Fibroblast of mammary gland (primary cell): ENCODE measurements at regions not wholly inside any gene's neighbourhood (a gene's known extent, or its start where the extent isn't known, plus 50 kb on each side); places are given as distances from the start of the nearest gene placed in this dataset.

Experiments
- DNase-seq: peaks from one replicate; pipeline ENCODE4 v3.0.0-alpha.2; 2010; ENCODE audit warnings: low read depth
- H3K4me3 ChIP-seq: 2 replicates; pipeline ENCODE4 v1.5.1; 2011; ENCODE audit warnings: low read depth, mild to moderate bottlenecking, low read length, moderate library complexity; ENCODE audit not compliant: control insufficient read depth
- TF ChIP-seq, protein P1 (sequence below): conservative IDR thresholded peaks from 2 replicates; pipeline ENCODE4 v1.5.1; 2011; ENCODE audit warnings: low read depth, low read length, inconsistent platforms; ENCODE audit not compliant: control insufficient read depth, insufficient read depth

- H3K4me3 ChIP-seq, result no peak overlapping the region
- DNase-seq, result no peak
- TF ChIP-seq, protein P1, sequence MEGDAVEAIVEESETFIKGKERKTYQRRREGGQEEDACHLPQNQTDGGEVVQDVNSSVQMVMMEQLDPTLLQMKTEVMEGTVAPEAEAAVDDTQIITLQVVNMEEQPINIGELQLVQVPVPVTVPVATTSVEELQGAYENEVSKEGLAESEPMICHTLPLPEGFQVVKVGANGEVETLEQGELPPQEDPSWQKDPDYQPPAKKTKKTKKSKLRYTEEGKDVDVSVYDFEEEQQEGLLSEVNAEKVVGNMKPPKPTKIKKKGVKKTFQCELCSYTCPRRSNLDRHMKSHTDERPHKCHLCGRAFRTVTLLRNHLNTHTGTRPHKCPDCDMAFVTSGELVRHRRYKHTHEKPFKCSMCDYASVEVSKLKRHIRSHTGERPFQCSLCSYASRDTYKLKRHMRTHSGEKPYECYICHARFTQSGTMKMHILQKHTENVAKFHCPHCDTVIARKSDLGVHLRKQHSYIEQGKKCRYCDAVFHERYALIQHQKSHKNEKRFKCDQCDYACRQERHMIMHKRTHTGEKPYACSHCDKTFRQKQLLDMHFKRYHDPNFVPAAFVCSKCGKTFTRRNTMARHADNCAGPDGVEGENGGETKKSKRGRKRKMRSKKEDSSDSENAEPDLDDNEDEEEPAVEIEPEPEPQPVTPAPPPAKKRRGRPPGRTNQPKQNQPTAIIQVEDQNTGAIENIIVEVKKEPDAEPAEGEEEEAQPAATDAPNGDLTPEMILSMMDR, result no peak
Measured at GRCh38 chr10:3933733-3934132, 148.7 kb upstream of the KLF6 start.

DNA sequence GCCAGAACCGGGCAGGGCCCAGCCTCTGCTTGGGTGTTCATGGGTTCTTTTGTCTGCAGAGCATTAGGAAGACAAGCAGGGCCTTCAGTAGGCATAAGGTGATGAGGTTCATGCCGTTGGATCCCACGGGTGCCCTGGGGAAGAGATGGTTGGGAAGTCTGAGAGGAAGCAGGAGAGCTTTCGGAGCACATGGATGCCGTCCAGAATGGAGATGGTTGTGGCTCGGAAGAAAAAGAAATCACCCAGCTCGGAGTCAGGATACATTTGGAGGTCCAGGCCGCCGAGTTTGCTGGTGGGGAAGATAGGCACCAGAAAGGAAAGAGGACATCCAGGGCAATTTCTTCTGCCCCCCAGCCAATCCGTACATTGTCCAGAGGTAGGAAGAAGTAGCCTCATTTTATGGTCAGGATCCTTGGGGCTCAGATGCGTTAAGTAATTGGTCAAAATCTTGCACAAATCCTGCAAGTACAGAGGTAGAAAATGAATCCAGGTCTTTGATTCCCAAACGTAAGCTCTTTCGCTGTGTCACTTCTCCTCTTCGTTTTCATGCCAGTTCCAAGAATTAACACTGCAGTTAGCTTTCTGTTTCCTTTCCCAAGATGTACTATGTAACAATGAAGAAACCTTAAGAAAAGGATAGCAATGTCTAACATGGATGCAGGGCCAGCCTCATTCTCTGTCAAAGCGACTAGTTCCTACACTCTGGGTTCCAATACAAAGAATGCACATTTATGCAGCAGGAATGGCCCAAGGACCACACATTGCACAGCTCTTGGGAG lies 147.8 kb upstream of the KLF6 start:
- TF ChIP-seq, protein P1, result no peak

GRCh38 chr10:3931901-3932300 lies 146.9 kb upstream of the KLF6 start:
- no peak overlapping the region for H3K4me3 ChIP-seq
- DNase-seq, result no peak
- TF ChIP-seq, protein P1, result no peak

More for the DNA sequence above, 147.8 kb upstream of the KLF6 start:
- DNase-seq, result no peak
- no peak overlapping the region for H3K4me3 ChIP-seq

DNA sequence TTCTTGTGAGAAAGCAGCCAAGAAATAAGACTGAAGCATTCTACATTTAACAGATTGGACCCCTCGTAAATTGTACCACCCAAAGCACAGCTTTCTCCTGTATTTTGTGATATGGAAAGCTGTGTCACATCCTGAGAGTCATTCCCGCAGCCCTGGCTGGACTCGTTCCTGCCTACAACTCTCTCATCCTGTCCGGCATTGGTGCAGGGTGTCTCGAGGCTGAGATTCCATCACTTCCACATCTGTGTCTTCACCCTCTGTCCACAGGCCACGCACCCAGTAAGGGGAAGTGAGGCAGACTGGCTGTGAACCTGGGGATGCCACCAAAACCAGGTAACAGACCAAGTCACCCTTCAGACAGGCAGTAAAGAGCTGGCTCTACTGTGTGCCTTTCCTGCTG lies 146.2 kb upstream of the KLF6 start:
- DNase-seq, result no peak
- H3K4me3 ChIP-seq, result no peak overlapping the region
- TF ChIP-seq, protein P1, result no peak

- no peak for DNase-seq
- H3K4me3 ChIP-seq, result no peak overlapping the region
- TF ChIP-seq, protein P1, result no peak
Measured at GRCh38 chr10:3928569-3928968, 143.6 kb upstream of the KLF6 start.

DNA sequence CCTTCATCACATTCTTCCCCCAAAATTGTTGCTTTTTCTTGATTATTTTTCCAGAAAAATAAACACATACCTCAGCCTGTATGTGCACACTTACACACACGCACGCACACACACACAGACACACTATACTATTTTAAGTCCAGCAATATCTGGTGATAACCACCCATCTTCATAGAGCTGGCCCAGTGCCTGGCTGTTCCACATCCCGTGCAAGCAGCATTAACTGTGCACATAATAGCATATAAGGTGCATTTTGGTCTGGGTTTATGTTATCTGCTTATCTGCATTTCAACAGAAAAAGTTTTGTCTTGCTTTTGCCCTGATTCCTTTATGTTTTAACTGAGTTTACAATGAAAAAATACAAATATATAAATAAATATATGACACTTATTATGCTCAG lies 143.1 kb upstream of the KLF6 start:
- DNase-seq, result no peak
- H3K4me3 ChIP-seq, result no peak overlapping the region
- TF ChIP-seq, protein P1, result no peak
